ENCODE measurements at regions not wholly inside any gene's neighbourhood (a gene's known extent, or its start where the extent isn't known, plus 50 kb on each side); places are given as distances from the start of the nearest gene placed in this dataset.

GRCh38 chr11:129528296-129528695 is 152.6 kb downstream of the BARX2 start:
- no peak for TF ChIP-seq CTCF (conservative IDR thresholded peaks at IDR 0.05)
- no peaks in the 10 kb centered on the region for H3K27me3 ChIP-seq (ENCODE audit: control insufficient read depth, insufficient read depth, low read length, poor library complexity, severe bottlenecking)
- H3K27me3 Mint-ChIP-seq (ENCODE audit: insufficient read depth): peaks cover 5% of the 10 kb centered on the region
- H3K27ac ChIP-seq (ENCODE audit: low read depth, low read length): no peak overlapping the region
- DNase-seq: no peak
- no peaks in the 10 kb centered on the region for H3K4me1 ChIP-seq (ENCODE audit: control insufficient read depth, insufficient read depth, low read length)
- H3K4me1 Mint-ChIP-seq: no peaks in the 10 kb centered on the region
- no peaks in the 10 kb centered on the region for H3K36me3 Mint-ChIP-seq (ENCODE audit: low read depth)
- H3K9ac ChIP-seq (ENCODE audit: extremely low read depth, low read length, poor library complexity, severe bottlenecking): no peak overlapping the region
- 76 to 78% methylated on average over 2 of the region's 2 CpGs for WGBS, 2 experiments (ENCODE audit: insufficient coverage in 1 of 2, insufficient read length in 1 of 2)
- H3K27ac Mint-ChIP-seq: no peak overlapping the region
- H3K4me3 ChIP-seq (ENCODE audit: low read length): no peak overlapping the region
- no peaks in the 10 kb centered on the region for H3K36me3 ChIP-seq (ENCODE audit: control insufficient read depth, insufficient read depth, low read length)
- no peak overlapping the region for H3K4me3 Mint-ChIP-seq
- peaks cover 3% of the 10 kb centered on the region for H3K9me3 Mint-ChIP-seq
- peaks cover under 1% of the 10 kb centered on the region for H3K9me3 ChIP-seq (ENCODE audit: control insufficient read depth, low read length)

- Histone ChIP-seq H3K9ac (ENCODE audit: extremely low read depth, low read length, poor library complexity, severe bottlenecking) (no peak overlapping the region), H3K4me3 (ENCODE audit: low read length) (no peak overlapping the region), H3K27ac (ENCODE audit: low read depth, low read length) (no peak overlapping the region), H3K9me3 (ENCODE audit: control insufficient read depth, low read length) (no peaks in the 10 kb centered on the region), H3K27me3 (ENCODE audit: control insufficient read depth, insufficient read depth, low read length, poor library complexity, severe bottlenecking) (no peaks in the 10 kb centered on the region), H3K4me1 (ENCODE audit: control insufficient read depth, insufficient read depth, low read length) (no peaks in the 10 kb centered on the region), H3K36me3 (ENCODE audit: control insufficient read depth, insufficient read depth, low read length) (no peaks in the 10 kb centered on the region)
- Mint-ChIP-seq H3K36me3 (ENCODE audit: low read depth) (no peaks in the 10 kb centered on the region), H3K4me1 (no peaks in the 10 kb centered on the region), H3K27me3 (ENCODE audit: insufficient read depth) (peaks cover 3% of the 10 kb centered on the region), H3K9me3 (peaks cover 8% of the 10 kb centered on the region), H3K4me3 (no peak overlapping the region), H3K27ac (no peak overlapping the region)
- no peak for TF ChIP-seq CTCF (conservative IDR thresholded peaks at IDR 0.05)
- DNase-seq: no peak
- WGBS, 2 experiments (ENCODE audit: insufficient coverage in 1 of 2, insufficient read length in 1 of 2): 83 to 89% methylated on average over 2 to 7 of the region's 7 CpGs
Measured at GRCh38 chr11:129530154-129530895, 154.7 kb downstream of the BARX2 start.

GRCh38 chr11:129533395-129533794 is 157.7 kb downstream of the BARX2 start:
- Histone ChIP-seq H3K36me3 (ENCODE audit: control insufficient read depth, insufficient read depth, low read length) (no peaks in the 10 kb centered on the region), H3K4me3 (ENCODE audit: low read length) (no peak overlapping the region), H3K9ac (ENCODE audit: extremely low read depth, low read length, poor library complexity, severe bottlenecking) (no peak overlapping the region), H3K9me3 (ENCODE audit: control insufficient read depth, low read length) (peaks cover 3% of the 10 kb centered on the region), H3K27ac (ENCODE audit: low read depth, low read length) (no peak overlapping the region), H3K27me3 (ENCODE audit: control insufficient read depth, insufficient read depth, low read length, poor library complexity, severe bottlenecking) (no peaks in the 10 kb centered on the region), H3K4me1 (ENCODE audit: control insufficient read depth, insufficient read depth, low read length) (no peaks in the 10 kb centered on the region)
- H3K4me1 Mint-ChIP-seq: no peaks in the 10 kb centered on the region
- no peaks in the 10 kb centered on the region for H3K36me3 Mint-ChIP-seq (ENCODE audit: low read depth)
- H3K9me3 Mint-ChIP-seq: peaks cover 28% of the 10 kb centered on the region
- H3K4me3 Mint-ChIP-seq: no peak overlapping the region
- peaks cover 3% of the 10 kb centered on the region for H3K27me3 Mint-ChIP-seq (ENCODE audit: insufficient read depth)
- H3K27ac Mint-ChIP-seq: no peak overlapping the region
- TF ChIP-seq CTCF (conservative IDR thresholded peaks at IDR 0.05): no peak
- no peak for DNase-seq

All from endodermal cell (in vitro differentiated cells).